Skeletal muscle cell (primary cell): ENCODE measurements at regions not wholly inside any gene's neighbourhood (a gene's known extent, or its start where the extent isn't known, plus 50 kb on each side); places are given as distances from the start of the nearest gene placed in this dataset.

Experiments used
- DNase-seq: peaks from one replicate; pipeline ENCODE4 v3.0.0-alpha.2; 2010; ENCODE audit warnings: low read depth
- H3K4me3 ChIP-seq: 2 replicates; pipeline ENCODE4 v1.5.1; 2011; ENCODE audit warnings: low read depth, mild to moderate bottlenecking, control low read depth, low read length, moderate library complexity

GRCh38 chr22:48676266-48677167 is 1151.2 kb downstream of the BRD1 start:
- no peak overlapping the region for H3K4me3 ChIP-seq

GRCh38 chr22:48675830-48676145 is 1151.9 kb downstream of the BRD1 start:
- DNase-seq: no peak
- no peak overlapping the region for H3K4me3 ChIP-seq

More at GRCh38 chr22:48676266-48677167, 1151.2 kb downstream of the BRD1 start:
- DNase-seq: no peak

GRCh38 chr22:48675141-48675829 is 1152.4 kb downstream of the BRD1 start:
- DNase-seq: no peak
- H3K4me3 ChIP-seq: no peak overlapping the region

GRCh38 chr22:48673806-48674500 is 1153.7 kb downstream of the BRD1 start:
- no peak overlapping the region for H3K4me3 ChIP-seq
- no peak for DNase-seq

GRCh38 chr22:48672387-48672786 is 1155.3 kb downstream of the BRD1 start:
- no peak for DNase-seq
- no peak overlapping the region for H3K4me3 ChIP-seq

- H3K4me3 ChIP-seq: no peak overlapping the region
- DNase-seq: no peak
Observed at GRCh38 chr22:48670731-48671130, 1156.9 kb downstream of the BRD1 start.

GRCh38 chr22:48669986-48670716 is 1157.5 kb downstream of the BRD1 start:
- no peak overlapping the region for H3K4me3 ChIP-seq
- no peak for DNase-seq

- no peak overlapping the region for H3K4me3 ChIP-seq
- DNase-seq: no peak
Observed at GRCh38 chr22:48669226-48669625, 1158.4 kb downstream of the BRD1 start.

GRCh38 chr22:48667289-48667688 is 1160.4 kb downstream of the BRD1 start:
- DNase-seq: no peak
- H3K4me3 ChIP-seq: no peak overlapping the region

- DNase-seq: no peak
Observed at GRCh38 chr22:48666620-48667019, 1161.1 kb downstream of the BRD1 start.

GRCh38 chr22:48665311-48665995 is 1162.2 kb downstream of the BRD1 start:
- H3K4me3 ChIP-seq: no peak overlapping the region

More at GRCh38 chr22:48666620-48667019, 1161.1 kb downstream of the BRD1 start:
- H3K4me3 ChIP-seq: no peak overlapping the region

GRCh38 chr22:48664586-48664985 is 1163.1 kb downstream of the BRD1 start:
- no peak overlapping the region for H3K4me3 ChIP-seq

More at GRCh38 chr22:48665311-48665995, 1162.2 kb downstream of the BRD1 start:
- no peak for DNase-seq

GRCh38 chr22:48663297-48663696 is 1164.4 kb downstream of the BRD1 start:
- no peak for DNase-seq
- H3K4me3 ChIP-seq: no peak overlapping the region

More at GRCh38 chr22:48664586-48664985, 1163.1 kb downstream of the BRD1 start:
- DNase-seq: no peak

GRCh38 chr22:48662476-48663135 is 1165.1 kb downstream of the BRD1 start:
- H3K4me3 ChIP-seq: no peak overlapping the region
- DNase-seq: no peak

GRCh38 chr22:48661984-48662383 is 1165.7 kb downstream of the BRD1 start:
- no peak overlapping the region for H3K4me3 ChIP-seq
- DNase-seq: no peak

- H3K4me3 ChIP-seq: no peak overlapping the region
- no peak for DNase-seq
Observed at GRCh38 chr22:48660790-48661740, 1166.6 kb downstream of the BRD1 start.

GRCh38 chr22:48660104-48660789 is 1167.4 kb downstream of the BRD1 start:
- DNase-seq: no peak
- H3K4me3 ChIP-seq: no peak overlapping the region
